ENCODE measurements at regions not wholly inside any gene's neighbourhood (a gene's known extent, or its start where the extent isn't known, plus 50 kb on each side); places are given as distances from the start of the nearest gene placed in this dataset.
A peak's percentile ranks its signal among the peaks of the same experiment; 100 is the strongest.
"Not testable (repeated sequence)": the region's sequence is repeated elsewhere in the genome, so short reads cannot be mapped to it uniquely, and the experiment has no call there.

DNA sequence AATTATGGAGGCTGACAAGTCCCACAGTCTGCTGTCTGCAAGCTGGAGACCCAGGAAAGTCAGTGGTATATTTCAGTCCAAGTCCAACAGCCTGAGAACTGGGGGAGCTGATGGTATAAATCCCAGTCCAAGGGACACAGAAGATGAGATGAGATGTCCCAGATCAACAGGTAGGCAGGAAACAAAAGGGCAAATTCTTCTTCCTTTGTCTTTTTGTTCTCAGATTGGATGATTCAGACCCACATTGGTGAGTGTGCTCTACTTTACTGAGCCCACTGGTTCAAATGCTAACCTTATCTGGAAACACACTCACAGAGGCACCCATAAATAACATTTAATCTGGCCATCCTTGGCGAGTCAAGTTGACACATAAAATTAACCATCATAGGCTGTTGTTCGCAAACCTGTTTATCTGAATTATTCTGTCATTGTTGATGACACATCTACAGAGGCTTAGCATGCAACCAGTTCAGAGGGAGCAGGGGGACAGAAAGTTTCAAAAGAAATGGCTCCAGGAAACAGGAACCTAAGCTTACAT is 62.7 kb upstream of the ITGA11 start:
- H4K8ac ChIP-seq (ENCODE audit: low read length) = no peak overlapping the region
- H2BK12ac ChIP-seq (ENCODE audit: low read length in 2 of 2) = no peak overlapping the region
- no peak overlapping the region for H2BK5ac ChIP-seq (ENCODE audit: low read depth, low read length, poor library complexity, severe bottlenecking)
- peaks cover 24% of the 10 kb centered on the region for H3K4me1 ChIP-seq (ENCODE audit: control insufficient read depth, insufficient read depth, low read depth, low read length)
- H3K9me3 ChIP-seq (ENCODE audit: control insufficient read depth, low read length) = no peaks in the 10 kb centered on the region
- no peak overlapping the region for H2BK15ac ChIP-seq (ENCODE audit: low read depth, poor library complexity, severe bottlenecking)
- H3K4me3 ChIP-seq (ENCODE audit: insufficient read depth in 1 of 2, low read depth in 1 of 2, low read length in 2 of 2) = no peak overlapping the region
- H3K18ac ChIP-seq (ENCODE audit: low read depth in 1 of 2, low read length in 2 of 2) = no peak overlapping the region
- 51% methylated on average over 2 of the region's 2 CpGs for WGBS
- H3K4ac ChIP-seq (ENCODE audit: low read depth in 1 of 2, low read length in 2 of 2) = peak overlapping the region in 1 of 2 experiments; percentile 21
- no peaks in the 10 kb centered on the region for H3K27me3 ChIP-seq (ENCODE audit: control insufficient read depth in 1 of 2, insufficient read depth in 1 of 2, low read length in 2 of 2)
- DNase-seq = peak; percentile 45
- peak overlapping the region; percentile 23 for H2AK5ac ChIP-seq (ENCODE audit: low read length, severe bottlenecking)
- no peak overlapping the region for H4K91ac ChIP-seq (ENCODE audit: low read length)
- no peak overlapping the region for H3K4me2 ChIP-seq (ENCODE audit: low read length, poor library complexity, severe bottlenecking)
- H3K27ac ChIP-seq (ENCODE audit: low read length, poor library complexity, severe bottlenecking) = no peak overlapping the region
- H2BK120ac ChIP-seq (ENCODE audit: low read depth, low read length) = no peak overlapping the region
- no peaks in the 10 kb centered on the region for H3K36me3 ChIP-seq (ENCODE audit: control insufficient read depth in 1 of 2, insufficient read depth in 2 of 2, low read depth in 1 of 2, low read length in 2 of 2)
- no peak overlapping the region for H3K14ac ChIP-seq (ENCODE audit: low read length in 2 of 2)
- H3K23ac ChIP-seq (ENCODE audit: low read length in 2 of 2) = no peak overlapping the region
- no peaks in the 10 kb centered on the region for H3K79me1 ChIP-seq (replicated peaks; ENCODE audit: low read length, poor library complexity, severe bottlenecking)
- H2AFZ ChIP-seq (ENCODE audit: low read depth, low read length) = no peak overlapping the region
- H3K9ac ChIP-seq (ENCODE audit: low read length) = no peak overlapping the region

DNA sequence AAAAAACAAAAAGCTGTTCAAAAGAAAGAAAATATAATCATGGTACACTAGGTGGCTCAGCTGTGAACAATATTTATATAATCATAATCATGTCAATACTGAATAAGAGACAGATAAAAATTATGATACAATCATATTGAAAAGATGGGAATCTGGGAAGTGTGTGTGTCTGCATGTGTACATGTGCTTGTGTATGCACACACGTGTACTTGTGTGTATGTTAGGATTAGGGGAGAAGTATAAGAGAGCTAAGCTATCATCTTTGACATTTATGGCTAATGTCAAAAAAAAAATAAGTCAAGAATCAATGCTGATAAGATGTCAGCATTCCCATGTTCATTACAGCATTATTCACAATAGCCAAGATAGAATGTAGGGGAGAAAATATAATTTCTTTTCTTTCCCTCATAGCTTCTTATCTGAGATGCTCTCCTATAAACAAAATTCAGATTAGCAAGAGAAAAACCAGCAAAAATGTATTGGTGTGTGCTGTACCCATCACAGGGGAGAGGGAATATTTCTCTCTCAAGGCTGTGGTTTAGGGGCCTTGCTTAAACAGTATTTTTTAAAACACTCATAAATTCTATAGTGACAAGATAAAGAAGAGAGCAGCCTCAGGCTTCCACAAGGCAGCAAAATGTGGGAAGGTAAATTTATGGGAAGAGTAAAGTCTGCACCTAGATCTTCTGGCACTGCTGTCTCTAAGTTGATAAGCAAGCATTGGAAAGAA is 63.4 kb upstream of the ITGA11 start:
- DNase-seq = no peak
- H2BK12ac ChIP-seq (ENCODE audit: low read length in 2 of 2) = no peak overlapping the region
- peak overlapping the region; percentile 95 for H2AK5ac ChIP-seq (ENCODE audit: low read length, severe bottlenecking)
- H3K27me3 ChIP-seq (ENCODE audit: control insufficient read depth in 1 of 2, insufficient read depth in 1 of 2, low read length in 2 of 2) = no peaks in the 10 kb centered on the region
- no peak overlapping the region for H2BK15ac ChIP-seq (ENCODE audit: low read depth, poor library complexity, severe bottlenecking)
- H4K91ac ChIP-seq (ENCODE audit: low read length) = no peak overlapping the region
- no peak overlapping the region for H3K27ac ChIP-seq (ENCODE audit: low read length, poor library complexity, severe bottlenecking)
- H2BK5ac ChIP-seq (ENCODE audit: low read depth, low read length, poor library complexity, severe bottlenecking) = no peak overlapping the region
- no peak overlapping the region for H2BK120ac ChIP-seq (ENCODE audit: low read depth, low read length)
- H4K8ac ChIP-seq (ENCODE audit: low read length) = no peak overlapping the region
- no peaks in the 10 kb centered on the region for H3K79me1 ChIP-seq (replicated peaks; ENCODE audit: low read length, poor library complexity, severe bottlenecking)
- no peak overlapping the region for H3K4me2 ChIP-seq (ENCODE audit: low read length, poor library complexity, severe bottlenecking)
- no peak overlapping the region for H2AFZ ChIP-seq (ENCODE audit: low read depth, low read length)
- H3K9me3 ChIP-seq (ENCODE audit: control insufficient read depth, low read length) = no peaks in the 10 kb centered on the region
- no peak overlapping the region for H3K4me3 ChIP-seq (ENCODE audit: insufficient read depth in 1 of 2, low read depth in 1 of 2, low read length in 2 of 2)
- no peak overlapping the region for H3K18ac ChIP-seq (ENCODE audit: low read depth in 1 of 2, low read length in 2 of 2)
- WGBS = 70% methylated on average over 1 of the region's 1 CpG
- no peak overlapping the region for H3K9ac ChIP-seq (ENCODE audit: low read length)
- peaks cover 21% of the 10 kb centered on the region for H3K4me1 ChIP-seq (ENCODE audit: control insufficient read depth, insufficient read depth, low read depth, low read length)
- no peaks in the 10 kb centered on the region for H3K36me3 ChIP-seq (ENCODE audit: control insufficient read depth in 1 of 2, insufficient read depth in 2 of 2, low read depth in 1 of 2, low read length in 2 of 2)
- H3K14ac ChIP-seq (ENCODE audit: low read length in 2 of 2) = no peak overlapping the region
- no peak overlapping the region for H3K23ac ChIP-seq (ENCODE audit: low read length in 2 of 2)
- H3K4ac ChIP-seq (ENCODE audit: low read depth in 1 of 2, low read length in 2 of 2) = no peak overlapping the region

DNA sequence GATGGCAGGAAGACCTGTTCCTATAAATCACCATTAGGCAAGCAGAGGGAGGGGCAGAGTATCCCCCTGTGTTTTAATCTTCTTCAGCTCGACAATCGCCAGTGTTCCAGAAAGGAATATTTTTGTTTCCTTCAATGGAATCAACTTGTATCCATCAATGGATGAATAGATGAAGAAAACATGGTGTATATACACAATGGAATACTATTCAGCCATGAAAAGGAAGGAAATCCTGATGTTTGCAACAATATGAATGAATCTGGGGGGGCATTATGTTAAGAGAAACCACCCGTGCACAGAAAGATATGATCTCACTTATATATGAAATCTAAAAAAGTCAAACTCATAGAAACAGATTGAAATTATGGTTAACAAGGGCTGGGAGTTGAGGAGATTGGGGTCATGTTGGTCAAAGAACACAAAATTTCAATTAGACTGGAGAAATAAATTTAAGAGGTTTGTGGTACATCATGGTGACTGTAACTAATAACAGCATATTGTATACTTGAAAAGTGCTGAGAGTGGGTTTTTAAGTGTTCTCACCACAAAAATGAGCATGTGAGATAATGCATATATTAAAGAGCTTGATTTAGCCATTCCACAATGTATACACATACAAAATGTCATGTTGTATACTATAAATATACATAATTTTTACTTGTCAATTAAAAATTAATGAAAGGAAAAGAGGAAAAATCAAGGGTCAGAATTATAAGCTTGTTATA is 64.2 kb upstream of the ITGA11 start:
- Histone ChIP-seq H3K23ac (ENCODE audit: low read length in 2 of 2) (no peak overlapping the region), H3K18ac (ENCODE audit: low read depth in 1 of 2, low read length in 2 of 2) (no peak overlapping the region), H2BK5ac (ENCODE audit: low read depth, low read length, poor library complexity, severe bottlenecking) (no peak overlapping the region), H3K79me1 (replicated peaks; ENCODE audit: low read length, poor library complexity, severe bottlenecking) (no peaks in the 10 kb centered on the region), H3K36me3 (ENCODE audit: control insufficient read depth in 1 of 2, insufficient read depth in 2 of 2, low read depth in 1 of 2, low read length in 2 of 2) (no peaks in the 10 kb centered on the region), H2BK12ac (ENCODE audit: low read length in 2 of 2) (no peak overlapping the region), H3K4me3 (ENCODE audit: insufficient read depth in 1 of 2, low read depth in 1 of 2, low read length in 2 of 2) (no peak overlapping the region), H3K4me2 (ENCODE audit: low read length, poor library complexity, severe bottlenecking) (no peak overlapping the region), H3K9ac (ENCODE audit: low read length) (no peak overlapping the region), H3K14ac (ENCODE audit: low read length in 2 of 2) (no peak overlapping the region), H3K4ac (ENCODE audit: low read depth in 1 of 2, low read length in 2 of 2) (no peak overlapping the region), H3K9me3 (ENCODE audit: control insufficient read depth, low read length) (no peaks in the 10 kb centered on the region), H3K27me3 (ENCODE audit: control insufficient read depth in 1 of 2, insufficient read depth in 1 of 2, low read length in 2 of 2) (no peaks in the 10 kb centered on the region), H2AFZ (ENCODE audit: low read depth, low read length) (no peak overlapping the region), H4K8ac (ENCODE audit: low read length) (no peak overlapping the region), H3K4me1 (ENCODE audit: control insufficient read depth, insufficient read depth, low read depth, low read length) (peaks cover 23% of the 10 kb centered on the region), H2BK15ac (ENCODE audit: low read depth, poor library complexity, severe bottlenecking) (no peak overlapping the region), H3K27ac (ENCODE audit: low read length, poor library complexity, severe bottlenecking) (no peak overlapping the region), H4K91ac (ENCODE audit: low read length) (no peak overlapping the region), H2AK5ac (ENCODE audit: low read length, severe bottlenecking) (peak overlapping the region; percentile 95), H2BK120ac (ENCODE audit: low read depth, low read length) (no peak overlapping the region)
- WGBS = no CpG with 5 or more reads among the region's 3 CpGs
- no peak for DNase-seq

DNA sequence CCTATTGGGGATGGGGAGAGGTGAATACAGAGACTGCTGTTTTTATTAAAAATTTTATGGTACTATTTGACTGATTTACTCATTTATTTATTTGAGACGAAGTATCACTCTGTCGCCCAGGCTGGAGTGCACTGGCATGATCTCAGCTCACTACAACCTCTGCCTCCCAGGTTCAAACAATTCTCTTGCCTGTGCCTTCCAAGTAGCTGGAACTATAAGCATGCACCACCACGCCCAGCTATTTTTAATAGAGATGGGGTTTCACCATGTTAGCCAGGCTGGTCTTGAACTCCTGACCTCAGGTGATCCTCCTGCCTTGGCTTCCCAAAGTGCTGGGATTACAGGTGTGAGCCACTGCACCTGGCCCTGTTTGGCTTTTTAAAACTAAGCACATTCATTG is 64.8 kb upstream of the ITGA11 start:
- 91% methylated on average over 3 of the region's 3 CpGs for WGBS
- not testable (repeated sequence) for H3K27me3 ChIP-seq (ENCODE audit: control insufficient read depth in 1 of 2, insufficient read depth in 1 of 2, low read length in 2 of 2)

More for the DNA sequence above, 64.8 kb upstream of the ITGA11 start:
- H3K18ac ChIP-seq (ENCODE audit: low read depth in 1 of 2, low read length in 2 of 2); H3K79me1 ChIP-seq (replicated peaks; ENCODE audit: low read length, poor library complexity, severe bottlenecking); H4K91ac ChIP-seq (ENCODE audit: low read length); H3K4ac ChIP-seq (ENCODE audit: low read depth in 1 of 2, low read length in 2 of 2); H3K36me3 ChIP-seq (ENCODE audit: control insufficient read depth in 1 of 2, insufficient read depth in 2 of 2, low read depth in 1 of 2, low read length in 2 of 2); H3K4me2 ChIP-seq (ENCODE audit: low read length, poor library complexity, severe bottlenecking); H2AFZ ChIP-seq (ENCODE audit: low read depth, low read length); H3K9ac ChIP-seq (ENCODE audit: low read length); H3K23ac ChIP-seq (ENCODE audit: low read length in 2 of 2); H2AK5ac ChIP-seq (ENCODE audit: low read length, severe bottlenecking); H2BK12ac ChIP-seq (ENCODE audit: low read length in 2 of 2); H4K8ac ChIP-seq (ENCODE audit: low read length); H2BK15ac ChIP-seq (ENCODE audit: low read depth, poor library complexity, severe bottlenecking); H2BK120ac ChIP-seq (ENCODE audit: low read depth, low read length); H3K9me3 ChIP-seq (ENCODE audit: control insufficient read depth, low read length); H3K4me3 ChIP-seq (ENCODE audit: insufficient read depth in 1 of 2, low read depth in 1 of 2, low read length in 2 of 2); DNase-seq; H3K14ac ChIP-seq (ENCODE audit: low read length in 2 of 2): not testable (repeated sequence)
- Histone ChIP-seq H3K27ac (ENCODE audit: low read length, poor library complexity, severe bottlenecking) (peak overlapping the region; percentile 93), H2BK5ac (ENCODE audit: low read depth, low read length, poor library complexity, severe bottlenecking) (peak overlapping the region; percentile 63), H3K4me1 (ENCODE audit: control insufficient read depth, insufficient read depth, low read depth, low read length) (peaks cover 23% of the 10 kb centered on the region)
